ENCODE measurements at regions not wholly inside any gene's neighbourhood (a gene's known extent, or its start where the extent isn't known, plus 50 kb on each side); places are given as distances from the start of the nearest gene placed in this dataset.

GRCh38 chr14:89493877-89494634 is 77.0 kb upstream of the FOXN3 start:
- peaks cover 0 to 37% (median 5%) of the 10 kb centered on the region in 9 donors for H3K4me1 ChIP-seq
- TF ChIP-seq, protein P1, sequence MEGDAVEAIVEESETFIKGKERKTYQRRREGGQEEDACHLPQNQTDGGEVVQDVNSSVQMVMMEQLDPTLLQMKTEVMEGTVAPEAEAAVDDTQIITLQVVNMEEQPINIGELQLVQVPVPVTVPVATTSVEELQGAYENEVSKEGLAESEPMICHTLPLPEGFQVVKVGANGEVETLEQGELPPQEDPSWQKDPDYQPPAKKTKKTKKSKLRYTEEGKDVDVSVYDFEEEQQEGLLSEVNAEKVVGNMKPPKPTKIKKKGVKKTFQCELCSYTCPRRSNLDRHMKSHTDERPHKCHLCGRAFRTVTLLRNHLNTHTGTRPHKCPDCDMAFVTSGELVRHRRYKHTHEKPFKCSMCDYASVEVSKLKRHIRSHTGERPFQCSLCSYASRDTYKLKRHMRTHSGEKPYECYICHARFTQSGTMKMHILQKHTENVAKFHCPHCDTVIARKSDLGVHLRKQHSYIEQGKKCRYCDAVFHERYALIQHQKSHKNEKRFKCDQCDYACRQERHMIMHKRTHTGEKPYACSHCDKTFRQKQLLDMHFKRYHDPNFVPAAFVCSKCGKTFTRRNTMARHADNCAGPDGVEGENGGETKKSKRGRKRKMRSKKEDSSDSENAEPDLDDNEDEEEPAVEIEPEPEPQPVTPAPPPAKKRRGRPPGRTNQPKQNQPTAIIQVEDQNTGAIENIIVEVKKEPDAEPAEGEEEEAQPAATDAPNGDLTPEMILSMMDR (IDR thresholded peaks at IDR 0.05) = no peak
- no peak for DNase-seq
- no peak overlapping the region for H3K27ac ChIP-seq
- no peaks in the 10 kb centered on the region for H3K36me3 ChIP-seq
- intact Hi-C loops (cut with DNase I) = no loop called here
- 51 to 62% methylated on average over 11 of the region's 11 CpGs for WGBS, 2 donors
- H3K9me3 ChIP-seq = no peaks in the 10 kb centered on the region
- ATAC-seq = peak in 3 of 8 donors; percentile 46 to 65 (median 53)
- H3K4me3 ChIP-seq = peak overlapping the region in 2 of 10 donors; percentile 0 to 8
- no peaks in the 10 kb centered on the region for H3K27me3 ChIP-seq

DNA sequence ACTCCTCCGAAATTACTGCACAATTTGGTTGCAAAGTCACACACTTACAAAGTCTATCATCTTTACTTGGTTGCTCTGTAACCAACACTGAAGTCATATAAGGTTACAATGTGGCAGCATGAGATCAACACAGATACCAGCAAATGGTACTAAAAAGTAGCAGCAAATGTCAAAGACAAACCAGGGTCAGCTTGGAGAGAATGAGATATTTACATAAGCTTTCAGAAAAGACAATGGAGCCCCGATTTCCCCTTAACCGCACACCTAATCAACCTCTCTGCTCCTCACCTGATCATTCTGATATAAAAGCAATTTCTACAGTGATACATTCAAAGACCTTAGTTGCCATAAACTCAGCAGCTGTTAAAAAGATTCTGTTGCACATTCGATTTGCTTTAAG is 76.4 kb upstream of the FOXN3 start:
- Histone ChIP-seq H3K27me3 (no peaks in the 10 kb centered on the region), H3K4me1 (peaks cover 0 to 37% (median 5%) of the 10 kb centered on the region in 9 donors), H3K4me3 (peak overlapping the region in 1 of 10 donors; percentile 0), H3K9me3 (no peaks in the 10 kb centered on the region), H3K36me3 (no peaks in the 10 kb centered on the region), H3K27ac (no peak overlapping the region)
- no peak for DNase-seq
- TF ChIP-seq, protein P1 (IDR thresholded peaks at IDR 0.05) = no peak
- ATAC-seq = no peak
- intact Hi-C loops (cut with DNase I) = no loop called here
- WGBS, 2 donors = 85 to 86% methylated on average over 4 of the region's 4 CpGs

DNA sequence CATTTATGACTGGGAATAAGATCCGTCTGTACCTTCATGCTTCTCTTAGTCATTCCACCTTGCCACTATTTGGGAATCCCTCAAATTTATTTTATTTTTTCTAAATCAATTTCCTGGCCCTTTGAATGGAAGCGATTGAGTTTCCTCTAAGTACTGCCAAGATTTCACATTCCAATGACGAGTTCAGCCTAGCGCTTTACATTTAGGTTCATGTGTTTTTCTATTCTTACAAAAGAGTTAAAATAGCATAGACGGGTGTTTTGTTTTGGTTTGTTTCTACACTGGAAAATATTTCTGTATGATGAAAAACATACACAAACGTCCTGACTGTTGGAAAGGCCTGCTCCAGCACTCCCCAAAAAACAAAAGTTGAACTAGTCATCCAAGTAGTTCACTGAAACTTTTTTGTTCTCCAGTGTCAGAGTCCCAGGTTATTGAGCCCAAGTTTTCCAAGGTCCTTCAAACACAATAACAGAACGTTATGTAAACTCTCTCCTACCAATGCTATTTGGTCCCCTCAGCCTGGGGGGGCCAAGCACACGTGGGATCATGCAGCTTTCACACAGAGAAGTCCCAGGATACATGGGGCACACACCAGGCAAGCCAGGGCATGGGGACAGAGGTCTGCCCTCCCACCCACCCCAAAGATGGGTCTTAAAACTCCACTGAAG is 74.8 kb upstream of the FOXN3 start:
- Histone ChIP-seq H3K27me3 (no peaks in the 10 kb centered on the region), H3K4me1 (peaks cover 0 to 37% (median 6%) of the 10 kb centered on the region in 9 donors), H3K36me3 (no peaks in the 10 kb centered on the region), H3K27ac (no peak overlapping the region), H3K9me3 (no peaks in the 10 kb centered on the region), H3K4me3 (no peak overlapping the region)
- ATAC-seq (no peak), DNase-seq (no peak)
- intact Hi-C loops (cut with DNase I) = no loop called here
- 60 to 65% methylated on average over 8 of the region's 8 CpGs for WGBS, 2 donors
- TF ChIP-seq, protein P1 (IDR thresholded peaks at IDR 0.05) = no peak

GRCh38 chr14:89490466-89490865 is 73.4 kb upstream of the FOXN3 start:
- Histone ChIP-seq H3K36me3 (no peaks in the 10 kb centered on the region), H3K4me3 (no peak overlapping the region), H3K27me3 (no peaks in the 10 kb centered on the region), H3K9me3 (no peaks in the 10 kb centered on the region), H3K27ac (no peak overlapping the region), H3K4me1 (peaks cover 0 to 37% (median 20%) of the 10 kb centered on the region in 9 donors)
- intact Hi-C loops (cut with DNase I) = no loop called here
- ATAC-seq (no peak), DNase-seq (no peak)
- TF ChIP-seq, protein P1 (IDR thresholded peaks at IDR 0.05) = no peak
- 88 to 94% methylated on average over 5 of the region's 5 CpGs for WGBS, 2 donors
